ENCODE measurements at regions not wholly inside any gene's neighbourhood (a gene's known extent, or its start where the extent isn't known, plus 50 kb on each side); places are given as distances from the start of the nearest gene placed in this dataset.

DNA sequence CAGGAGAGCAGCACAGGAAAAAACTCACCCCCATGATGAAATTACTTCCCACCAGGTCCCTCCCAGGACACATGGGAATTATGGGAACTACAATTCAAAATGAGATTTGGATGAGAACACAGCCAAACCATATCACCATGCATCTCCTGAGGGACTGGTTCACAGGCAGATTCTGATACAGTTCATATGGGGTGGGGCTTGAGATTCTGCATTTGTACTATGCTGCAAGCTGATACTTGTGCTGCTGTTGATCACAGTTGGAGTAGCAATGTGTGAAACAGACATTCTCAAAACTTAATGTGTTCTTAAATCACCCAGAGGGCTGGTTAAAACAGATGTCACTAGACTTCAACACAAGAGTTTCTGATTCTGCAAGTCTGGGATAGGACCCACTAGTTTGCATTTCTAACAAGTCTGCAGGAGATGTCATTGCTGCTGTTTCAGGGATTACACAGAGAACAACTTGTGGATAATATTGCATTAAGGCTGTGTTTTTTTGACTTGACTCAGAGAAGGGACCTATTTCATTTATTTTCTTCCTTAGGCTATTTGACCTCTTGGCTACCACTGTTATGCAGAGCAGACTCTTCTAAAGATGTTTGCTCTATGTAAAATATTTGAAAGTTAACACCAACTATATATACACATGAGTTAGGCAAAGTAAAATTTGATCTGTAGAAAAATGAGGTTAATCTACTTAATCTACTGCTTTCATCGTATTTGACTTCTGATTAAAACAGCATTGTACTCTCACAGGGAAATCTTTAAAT, 194.2 kb upstream of the CNTN3 start:
- Mint-ChIP-seq H3K27me3 (no peaks in the 10 kb centered on the region), H3K9me3 (ENCODE audit: low read depth) (peaks cover 16% of the 10 kb centered on the region), H3K4me1 (no peaks in the 10 kb centered on the region), H3K4me3 (no peak overlapping the region), H3K36me3 (no peaks in the 10 kb centered on the region), H3K27ac (no peak overlapping the region)
- no peak for ATAC-seq
- CTCF ChIA-PET: no interaction called here
- no peak for DNase-seq

DNA sequence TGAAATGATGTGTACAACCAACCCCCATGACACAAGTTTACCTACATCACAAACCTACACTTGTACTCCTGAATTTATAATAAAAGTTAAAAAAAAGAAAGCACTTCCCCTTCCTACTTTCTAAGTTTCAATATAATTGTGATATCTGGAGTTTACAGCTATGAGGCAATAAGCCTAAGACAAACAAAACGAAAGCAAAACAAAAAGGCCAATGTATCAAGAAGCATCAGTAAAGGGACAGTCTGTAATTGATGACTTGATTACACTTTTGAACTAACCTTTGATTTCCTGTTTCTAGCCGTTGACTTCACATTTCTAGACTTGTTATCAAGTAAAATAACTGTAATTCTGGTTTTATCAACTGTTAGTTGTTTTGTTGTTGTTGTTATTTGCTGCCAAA, 187.5 kb upstream of the CNTN3 start:
- H3K4me1 Mint-ChIP-seq: no peaks in the 10 kb centered on the region
- no peak overlapping the region for H3K4me3 Mint-ChIP-seq
- H3K27ac Mint-ChIP-seq: no peak overlapping the region
- no peaks in the 10 kb centered on the region for H3K27me3 Mint-ChIP-seq
- H3K36me3 Mint-ChIP-seq: no peaks in the 10 kb centered on the region
- CTCF ChIA-PET: no interaction called here
- ATAC-seq (no peak), DNase-seq (no peak)
- H3K9me3 Mint-ChIP-seq (ENCODE audit: low read depth): peaks cover 7% of the 10 kb centered on the region

DNA sequence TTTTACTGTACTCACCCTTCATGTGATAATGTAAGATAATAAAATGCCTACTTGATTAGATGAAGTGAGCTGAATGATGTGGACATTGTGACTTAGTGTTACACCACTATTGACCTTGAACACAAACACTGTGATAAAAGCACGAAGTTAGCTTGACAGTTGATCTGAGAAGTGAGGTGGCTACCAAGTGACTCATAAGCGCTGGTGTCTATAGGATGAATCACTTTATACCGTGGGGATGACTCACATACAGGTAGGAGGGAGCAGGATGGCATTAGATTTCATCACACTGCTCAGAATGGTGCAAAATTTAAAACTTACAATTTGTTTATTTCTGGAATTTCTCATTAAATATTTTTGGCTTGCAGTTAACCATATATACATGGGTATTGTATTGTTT, 174.7 kb upstream of the CNTN3 start:
- CTCF ChIA-PET: no interaction called here
- H3K4me1 Mint-ChIP-seq: no peaks in the 10 kb centered on the region
- H3K4me3 Mint-ChIP-seq: no peak overlapping the region

DNA sequence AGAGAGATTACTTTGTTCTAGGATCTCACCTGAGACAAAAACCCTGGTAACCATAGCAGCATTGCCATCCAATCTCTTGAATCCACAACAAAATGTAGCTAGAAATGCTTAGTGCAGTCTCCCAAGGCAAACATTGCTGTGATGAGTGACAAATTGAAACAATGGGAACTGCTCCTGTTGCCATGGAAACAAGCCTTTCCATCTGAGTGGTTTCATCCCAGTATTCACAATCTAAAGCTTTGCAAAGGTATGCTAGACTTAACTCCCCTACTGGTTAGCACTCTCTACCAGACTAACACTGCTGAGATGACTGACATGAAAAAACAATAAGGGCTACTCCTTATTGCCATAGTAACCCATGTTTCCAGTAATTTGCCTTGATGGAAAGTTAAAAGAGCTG, 172.6 kb upstream of the CNTN3 start:
- no peaks in the 10 kb centered on the region for H3K36me3 Mint-ChIP-seq
- ATAC-seq (no peak), DNase-seq (no peak)
- no peaks in the 10 kb centered on the region for H3K27me3 Mint-ChIP-seq
- no peak overlapping the region for H3K27ac Mint-ChIP-seq
- H3K4me1 Mint-ChIP-seq: no peaks in the 10 kb centered on the region
- H3K9me3 Mint-ChIP-seq (ENCODE audit: low read depth): peaks cover 9% of the 10 kb centered on the region
- CTCF ChIA-PET: no interaction called here
- H3K4me3 Mint-ChIP-seq: no peak overlapping the region

More for the DNA sequence above, 174.7 kb upstream of the CNTN3 start:
- Mint-ChIP-seq H3K36me3 (no peaks in the 10 kb centered on the region), H3K9me3 (ENCODE audit: low read depth) (peaks cover 5% of the 10 kb centered on the region), H3K27me3 (no peaks in the 10 kb centered on the region), H3K27ac (no peak overlapping the region)
- ATAC-seq (no peak), DNase-seq (no peak)

DNA sequence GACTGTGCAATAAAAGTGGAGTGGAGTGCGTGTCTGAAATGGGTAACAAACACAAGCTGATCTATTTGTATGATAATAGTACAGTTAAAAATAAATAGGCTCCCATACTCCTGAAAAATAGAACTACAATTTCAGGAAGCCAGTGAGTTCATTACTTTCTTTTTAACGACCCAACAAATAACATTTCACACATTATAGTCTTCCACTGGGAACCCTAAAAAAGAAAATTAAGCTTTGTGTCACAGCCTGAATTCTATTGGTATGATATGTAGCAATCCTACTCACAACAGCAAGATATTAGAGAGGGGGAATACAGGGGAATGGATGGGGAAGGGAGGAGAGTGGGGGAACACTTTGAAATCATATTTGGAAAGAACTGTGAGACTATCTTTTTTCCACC, 156.9 kb upstream of the CNTN3 start:
- no peak overlapping the region for H3K27ac Mint-ChIP-seq
- CTCF ChIA-PET: no interaction called here
- DNase-seq (no peak), ATAC-seq (no peak)
- no peak overlapping the region for H3K4me3 Mint-ChIP-seq
- H3K27me3 Mint-ChIP-seq: no peaks in the 10 kb centered on the region
- H3K4me1 Mint-ChIP-seq: no peaks in the 10 kb centered on the region
- H3K36me3 Mint-ChIP-seq: no peaks in the 10 kb centered on the region
- H3K9me3 Mint-ChIP-seq (ENCODE audit: low read depth): peaks cover 7% of the 10 kb centered on the region

DNA sequence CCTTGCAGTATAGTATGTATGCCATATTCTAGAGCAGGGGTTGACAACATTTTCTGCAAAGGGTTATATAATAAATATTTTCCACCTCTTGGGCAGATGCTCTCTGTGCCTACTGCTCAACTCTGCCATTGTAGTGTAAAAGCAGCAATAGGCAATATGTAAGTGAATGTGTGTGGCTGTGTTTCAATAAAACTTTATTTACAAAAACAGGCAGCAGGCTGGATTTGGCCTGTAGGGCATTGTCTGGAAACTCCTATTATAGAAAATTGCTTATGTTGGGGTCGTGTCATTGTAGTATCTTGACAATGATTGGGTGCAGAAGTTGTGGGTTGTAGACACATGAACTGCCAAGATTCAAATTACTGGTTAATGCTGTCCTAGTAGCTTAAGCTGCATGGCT, 153.6 kb upstream of the CNTN3 start:
- DNase-seq: no peak
- Mint-ChIP-seq H3K27ac (no peak overlapping the region), H3K9me3 (ENCODE audit: low read depth) (peaks cover 7% of the 10 kb centered on the region), H3K4me1 (no peaks in the 10 kb centered on the region), H3K4me3 (no peak overlapping the region), H3K36me3 (no peaks in the 10 kb centered on the region), H3K27me3 (no peaks in the 10 kb centered on the region)
- no peak for ATAC-seq
- CTCF ChIA-PET: no interaction called here

DNA sequence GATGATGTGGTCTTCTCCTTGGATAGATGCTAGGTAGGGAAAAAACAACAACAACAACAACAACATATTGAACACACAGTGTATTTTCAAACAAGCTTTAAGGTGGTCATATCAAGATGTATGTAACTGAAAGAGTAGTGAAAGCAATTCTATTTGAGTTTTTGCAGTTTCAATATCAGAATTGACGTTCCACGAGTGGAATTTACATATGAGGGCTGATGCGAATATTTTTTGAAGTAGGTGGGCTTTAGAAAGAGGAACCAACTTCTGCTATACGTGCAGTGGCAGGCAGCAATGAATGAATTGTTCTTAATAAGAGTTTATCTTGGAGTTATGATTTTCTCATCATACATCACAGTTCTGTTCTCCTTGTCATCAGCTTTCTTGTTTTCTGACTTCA, 151.9 kb upstream of the CNTN3 start:
- H3K9me3 Mint-ChIP-seq (ENCODE audit: low read depth): peaks cover 5% of the 10 kb centered on the region
- CTCF ChIA-PET: no interaction called here
- H3K4me1 Mint-ChIP-seq: no peaks in the 10 kb centered on the region
- no peak overlapping the region for H3K4me3 Mint-ChIP-seq
- no peak for DNase-seq
- no peak for ATAC-seq
- no peaks in the 10 kb centered on the region for H3K27me3 Mint-ChIP-seq
- H3K27ac Mint-ChIP-seq: no peak overlapping the region
- H3K36me3 Mint-ChIP-seq: no peaks in the 10 kb centered on the region

DNA sequence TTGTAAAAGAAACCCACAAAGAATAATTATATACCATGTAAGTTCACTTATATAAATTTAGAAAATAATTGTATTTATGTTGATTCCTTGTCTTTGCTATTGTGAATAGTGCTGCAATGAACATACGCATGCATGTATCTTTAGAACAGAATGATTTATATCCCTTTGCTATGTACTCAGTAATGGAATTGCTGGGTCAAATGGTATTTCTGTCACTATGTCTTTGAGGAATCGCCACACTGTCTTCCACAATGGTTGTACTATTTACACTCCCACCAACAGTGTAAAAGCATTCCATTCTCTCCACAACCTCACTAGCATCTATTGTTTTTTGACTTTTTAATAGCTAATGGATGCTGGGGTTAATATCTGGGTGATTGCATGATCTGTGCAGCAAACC, 149.4 kb upstream of the CNTN3 start:
- Mint-ChIP-seq H3K4me1 (no peaks in the 10 kb centered on the region), H3K9me3 (ENCODE audit: low read depth) (peaks cover 2% of the 10 kb centered on the region), H3K36me3 (no peaks in the 10 kb centered on the region), H3K27me3 (no peaks in the 10 kb centered on the region), H3K4me3 (no peak overlapping the region), H3K27ac (no peak overlapping the region)
- no peak for DNase-seq
- no peak for ATAC-seq
- CTCF ChIA-PET: no interaction called here

DNA sequence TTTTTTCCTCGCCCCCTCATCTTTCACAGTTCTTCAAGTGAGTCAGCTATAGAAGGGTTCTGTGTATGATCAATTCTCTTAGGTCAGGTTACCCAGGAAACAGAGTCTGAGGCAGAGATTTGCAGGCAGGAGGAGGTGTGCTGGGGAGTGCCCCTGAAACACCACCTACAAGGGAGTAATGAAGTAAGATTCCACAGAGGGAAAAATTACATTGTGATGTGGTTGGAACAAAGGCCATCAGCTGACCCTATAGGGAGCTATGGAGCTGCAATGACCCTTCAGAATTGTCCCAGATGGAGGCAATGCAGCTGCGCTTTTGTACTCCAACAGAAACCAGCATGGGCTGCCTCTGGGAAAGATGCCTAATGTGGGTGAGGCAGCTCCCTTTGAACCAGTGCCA, 142.2 kb upstream of the CNTN3 start:
- CTCF ChIA-PET: no interaction called here
- Mint-ChIP-seq H3K27ac (no peak overlapping the region), H3K36me3 (no peaks in the 10 kb centered on the region), H3K4me1 (no peaks in the 10 kb centered on the region), H3K9me3 (ENCODE audit: low read depth) (peaks cover 13% of the 10 kb centered on the region), H3K4me3 (no peak overlapping the region), H3K27me3 (no peaks in the 10 kb centered on the region)
- DNase-seq (no peak), ATAC-seq (no peak)

DNA sequence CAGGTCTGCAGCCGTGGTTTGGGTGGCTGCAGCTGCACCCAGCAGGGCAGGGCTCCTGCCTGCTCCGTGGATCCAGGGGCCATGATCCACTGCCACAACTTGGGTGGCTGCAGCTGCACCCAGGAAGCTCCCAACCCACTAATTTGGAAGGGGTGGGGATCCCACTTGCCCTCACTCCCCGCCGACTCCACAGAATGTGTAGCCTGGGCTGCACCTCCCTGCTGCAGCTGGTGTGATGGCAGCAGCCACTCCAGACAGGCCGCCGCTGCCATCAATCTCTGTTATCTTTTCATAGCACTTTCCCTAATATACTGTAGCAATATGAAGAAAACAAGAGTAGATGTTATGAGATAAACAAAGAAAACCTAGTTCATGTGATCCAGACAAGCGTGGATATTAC, 137.8 kb upstream of the CNTN3 start:
- no peak for DNase-seq
- H3K27ac Mint-ChIP-seq: no peak overlapping the region
- no peaks in the 10 kb centered on the region for H3K27me3 Mint-ChIP-seq
- H3K36me3 Mint-ChIP-seq: no peaks in the 10 kb centered on the region
- no peak overlapping the region for H3K4me3 Mint-ChIP-seq
- no peak for ATAC-seq
- no peaks in the 10 kb centered on the region for H3K4me1 Mint-ChIP-seq
- peaks cover 6% of the 10 kb centered on the region for H3K9me3 Mint-ChIP-seq (ENCODE audit: low read depth)
- CTCF ChIA-PET: no interaction called here

DNA sequence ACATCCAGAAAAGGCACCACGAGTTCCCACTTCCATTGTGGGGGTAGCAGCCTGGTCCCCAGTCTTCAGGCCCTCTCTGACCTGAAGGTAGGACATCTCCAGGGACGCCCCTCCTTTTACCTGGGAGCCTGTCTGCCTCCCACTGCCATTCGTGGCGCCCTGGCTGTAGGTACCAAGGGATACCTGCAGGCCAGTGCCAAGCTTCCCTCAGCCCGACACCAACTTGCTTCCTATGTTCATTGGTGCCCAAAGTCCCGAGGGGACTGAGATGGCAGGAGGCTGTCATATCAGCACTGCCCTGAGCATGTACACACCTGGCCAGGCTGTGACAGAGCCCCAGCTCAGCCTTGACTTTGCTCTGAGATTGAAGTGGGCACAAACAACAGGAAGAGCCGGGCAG, 137.3 kb upstream of the CNTN3 start:
- Mint-ChIP-seq H3K36me3 (no peaks in the 10 kb centered on the region), H3K27ac (no peak overlapping the region), H3K4me1 (no peaks in the 10 kb centered on the region)

DNA sequence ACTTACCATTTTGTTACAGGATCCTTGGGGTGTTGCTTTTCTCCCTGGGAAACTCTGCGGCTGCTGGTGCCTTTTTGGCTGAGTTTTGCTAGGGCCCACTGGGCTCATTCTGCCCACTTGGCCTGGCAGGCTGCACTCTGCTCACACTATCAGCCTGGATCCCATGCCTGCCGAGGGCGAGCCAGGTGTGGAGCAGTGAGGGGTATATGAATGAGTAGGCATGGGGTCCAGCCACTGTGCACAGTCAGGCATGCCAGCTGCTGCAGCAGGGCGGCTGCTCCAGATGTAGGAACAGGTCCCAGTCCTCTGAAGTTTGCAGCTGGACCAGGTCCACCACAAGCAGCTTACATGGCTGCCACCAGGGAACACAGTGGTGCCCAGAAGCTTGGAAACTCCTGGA, 136.4 kb upstream of the CNTN3 start:
- ATAC-seq: no peak
- DNase-seq: no peak
- H3K4me1 Mint-ChIP-seq: no peaks in the 10 kb centered on the region
- no peak overlapping the region for H3K27ac Mint-ChIP-seq
- peaks cover 9% of the 10 kb centered on the region for H3K9me3 Mint-ChIP-seq (ENCODE audit: low read depth)
- H3K27me3 Mint-ChIP-seq: no peaks in the 10 kb centered on the region
- no peaks in the 10 kb centered on the region for H3K36me3 Mint-ChIP-seq
- CTCF ChIA-PET: no interaction called here
- no peak overlapping the region for H3K4me3 Mint-ChIP-seq

More for the DNA sequence above, 137.3 kb upstream of the CNTN3 start:
- CTCF ChIA-PET: no interaction called here
- DNase-seq (no peak), ATAC-seq (no peak)
- no peak overlapping the region for H3K4me3 Mint-ChIP-seq
- H3K9me3 Mint-ChIP-seq (ENCODE audit: low read depth): peaks cover 6% of the 10 kb centered on the region
- H3K27me3 Mint-ChIP-seq: no peaks in the 10 kb centered on the region

DNA sequence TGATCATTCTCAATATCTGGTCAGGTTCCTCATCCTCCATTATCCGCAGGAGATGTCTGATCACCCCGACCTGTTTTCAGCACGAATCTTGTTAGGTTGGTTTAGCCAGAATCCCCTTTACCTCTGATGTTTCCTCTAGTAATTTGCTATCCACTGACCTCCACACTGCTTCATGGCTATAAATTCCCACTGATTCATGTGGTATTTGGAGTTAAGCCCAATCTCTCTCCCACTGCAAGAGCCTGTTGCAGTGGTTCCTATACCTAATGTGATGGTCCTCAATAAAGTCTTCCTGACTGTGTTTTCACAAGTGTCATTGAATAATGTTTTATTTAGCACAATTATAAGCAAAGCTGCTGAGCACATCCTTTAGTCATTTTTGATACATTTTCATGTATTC, 124.8 kb upstream of the CNTN3 start:
- Mint-ChIP-seq H3K4me1 (no peaks in the 10 kb centered on the region), H3K9me3 (ENCODE audit: low read depth) (peaks cover 6% of the 10 kb centered on the region), H3K4me3 (no peak overlapping the region), H3K27me3 (no peaks in the 10 kb centered on the region), H3K36me3 (no peaks in the 10 kb centered on the region), H3K27ac (no peak overlapping the region)
- ATAC-seq (no peak), DNase-seq (no peak)
- CTCF ChIA-PET: no interaction called here

DNA sequence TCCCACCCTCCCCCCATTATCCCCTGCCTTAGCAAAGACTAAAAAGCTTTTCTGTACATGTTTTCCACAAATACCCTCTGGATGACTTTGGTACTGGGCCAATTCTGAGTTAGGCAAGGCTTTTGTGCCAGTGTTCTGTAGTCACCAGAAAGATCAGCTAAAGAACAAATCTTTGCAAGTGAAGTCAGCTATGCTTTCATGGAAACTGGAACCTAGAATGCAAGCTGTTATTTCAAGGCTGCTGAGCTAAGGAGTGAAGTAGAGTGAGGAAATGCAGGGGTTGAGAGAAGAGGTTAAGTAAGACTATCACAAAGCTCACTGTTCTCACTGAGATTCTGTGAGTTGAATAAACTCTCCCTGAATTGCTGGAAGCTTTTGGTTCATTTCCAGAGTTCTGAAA, 107.8 kb upstream of the CNTN3 start:
- no peak for DNase-seq
- CTCF ChIA-PET: no interaction called here
- no peaks in the 10 kb centered on the region for H3K27me3 Mint-ChIP-seq
- no peaks in the 10 kb centered on the region for H3K36me3 Mint-ChIP-seq
- no peak for ATAC-seq
- H3K9me3 Mint-ChIP-seq (ENCODE audit: low read depth): peaks cover 12% of the 10 kb centered on the region
- no peak overlapping the region for H3K27ac Mint-ChIP-seq
- H3K4me3 Mint-ChIP-seq: no peak overlapping the region
- no peaks in the 10 kb centered on the region for H3K4me1 Mint-ChIP-seq

DNA sequence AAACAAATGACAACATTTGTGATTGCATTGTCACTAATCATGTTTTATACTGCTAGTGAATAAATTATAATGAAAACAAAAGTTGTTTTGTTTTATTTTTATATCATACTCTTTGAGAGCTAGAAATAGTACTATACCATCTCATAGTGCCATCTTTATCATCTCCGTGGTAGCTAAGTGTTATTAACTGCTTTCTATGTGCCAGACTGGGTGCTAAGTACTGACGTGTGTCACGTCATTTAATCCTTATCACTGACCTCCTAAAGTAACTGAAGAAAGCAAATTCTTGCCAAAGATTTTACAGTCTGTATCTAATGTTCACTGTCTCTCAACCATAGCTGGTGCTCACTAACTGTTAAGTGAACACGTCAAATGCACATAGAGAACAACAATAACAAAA, 99.5 kb upstream of the CNTN3 start:
- Mint-ChIP-seq H3K4me1 (no peaks in the 10 kb centered on the region), H3K36me3 (no peaks in the 10 kb centered on the region), H3K4me3 (no peak overlapping the region), H3K9me3 (ENCODE audit: low read depth) (peaks cover 16% of the 10 kb centered on the region), H3K27ac (no peak overlapping the region), H3K27me3 (no peaks in the 10 kb centered on the region)
- DNase-seq (no peak), ATAC-seq (no peak)
- CTCF ChIA-PET: no interaction called here
